ENCODE measurements at regions not wholly inside any gene's neighbourhood (a gene's known extent, or its start where the extent isn't known, plus 50 kb on each side); places are given as distances from the start of the nearest gene placed in this dataset.

DNA sequence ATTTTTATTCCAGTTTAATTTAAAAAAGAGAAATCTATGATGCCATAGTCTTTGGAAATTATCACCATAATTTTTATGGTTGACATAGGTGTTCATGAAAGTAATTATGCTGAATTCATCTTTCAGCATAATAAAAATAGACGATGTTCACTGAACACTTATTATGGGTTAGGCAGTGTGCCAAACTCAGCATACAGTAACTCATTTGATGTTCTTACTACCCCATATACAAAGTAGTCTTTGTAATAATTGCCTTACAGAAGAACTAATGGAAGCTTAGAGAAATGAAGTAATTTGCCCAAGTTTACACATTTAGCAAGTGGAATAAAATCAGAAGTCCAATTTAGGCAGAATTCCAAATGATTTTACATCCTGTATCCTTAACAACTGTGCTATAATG is 852.2 kb upstream of the GOT2 start:
- TF ChIP-seq GATA2 (IDR thresholded peaks at IDR 0.05; ENCODE audit: low read depth, low read length) = no peak
- TF ChIP-seq GATA3 (IDR thresholded peaks at IDR 0.05; ENCODE audit: low read depth, low read length) = no peak

Data from SH-SY5Y (cell line).